HFFc6 (cell line): ENCODE measurements at regions not wholly inside any gene's neighbourhood (a gene's known extent, or its start where the extent isn't known, plus 50 kb on each side); places are given as distances from the start of the nearest gene placed in this dataset.

Experiments used
- DNase-seq: peaks from one replicate; pipeline ENCODE4 v3.0.0-alpha.2; 2018
- H3K27ac Mint-ChIP-seq: 2 replicates; pipeline ENCODE4 v1.8.0; 2020; ENCODE audit warnings: mild to moderate bottlenecking, mixed read lengths
- H3K27me3 Mint-ChIP-seq: 2 replicates; pipeline ENCODE4 v1.8.0; 2021; ENCODE audit warnings: mild to moderate bottlenecking, moderate library complexity, mixed read lengths; ENCODE audit not compliant: insufficient read depth
- H3K36me3 Mint-ChIP-seq: 2 replicates; pipeline ENCODE4 v1.8.0; 2021; ENCODE audit warnings: low read depth, mixed read lengths
- H3K4me1 Mint-ChIP-seq: 2 replicates; pipeline ENCODE4 v1.8.0; 2020; ENCODE audit warnings: low read depth, mixed read lengths
- H3K4me3 Mint-ChIP-seq: 2 replicates; pipeline ENCODE4 v1.8.0; 2020; ENCODE audit warnings: mild to moderate bottlenecking, moderate library complexity, mixed read lengths
- H3K9me3 Mint-ChIP-seq: 2 replicates; pipeline ENCODE4 v1.8.0; 2020; ENCODE audit warnings: mild to moderate bottlenecking, mixed read lengths
- CTCF ChIP-seq: fragments of 200-600 bp; sonication (generic); IDR thresholded peaks from 2 replicates; pipeline ENCODE4 v1.5.0; 2021; ENCODE audit warnings: antibody characterized with exemption, mild to moderate bottlenecking

- no peak for TF ChIP-seq CTCF
- Mint-ChIP-seq H3K4me1 (no peaks in the 10 kb centered on the region; the same call in 1 of the 2 replicates), H3K9me3 (no peaks in the 10 kb centered on the region), H3K4me3 (no peak overlapping the region), H3K27me3 (peaks cover 11% of the 10 kb centered on the region), H3K36me3 (no peaks in the 10 kb centered on the region), H3K27ac (no peak overlapping the region)
- no peak for DNase-seq
These were observed 549.3 kb downstream of the CCDC171 start for GRCh38 chr9:16102154-16102553.

- no peak for TF ChIP-seq CTCF
- Mint-ChIP-seq H3K4me3 (no peak overlapping the region), H3K4me1 (no peaks in the 10 kb centered on the region; the same call in 1 of the 2 replicates), H3K27ac (no peak overlapping the region), H3K36me3 (no peaks in the 10 kb centered on the region), H3K9me3 (no peaks in the 10 kb centered on the region), H3K27me3 (peaks cover 11% of the 10 kb centered on the region)
- no peak for DNase-seq
These were observed 551.0 kb downstream of the CCDC171 start for GRCh38 chr9:16103620-16104397.

GRCh38 chr9:16105168-16106020, 552.6 kb downstream of the CCDC171 start:
- TF ChIP-seq CTCF = no peak
- no peak overlapping the region for H3K4me3 Mint-ChIP-seq
- peaks cover 11% of the 10 kb centered on the region for H3K27me3 Mint-ChIP-seq
- no peak overlapping the region for H3K27ac Mint-ChIP-seq
- H3K9me3 Mint-ChIP-seq = no peaks in the 10 kb centered on the region
- no peaks in the 10 kb centered on the region for H3K36me3 Mint-ChIP-seq
- no peak for DNase-seq
- H3K4me1 Mint-ChIP-seq = no peaks in the 10 kb centered on the region; the same call in 1 of the 2 replicates

GRCh38 chr9:16106021-16106571, 553.3 kb downstream of the CCDC171 start:
- Mint-ChIP-seq H3K9me3 (no peaks in the 10 kb centered on the region), H3K4me1 (no peaks in the 10 kb centered on the region; the same call in 1 of the 2 replicates), H3K36me3 (no peaks in the 10 kb centered on the region), H3K4me3 (no peak overlapping the region), H3K27ac (no peak overlapping the region), H3K27me3 (peaks cover 11% of the 10 kb centered on the region)
- no peak for DNase-seq
- TF ChIP-seq CTCF = no peak

GRCh38 chr9:16112116-16112515, 559.3 kb downstream of the CCDC171 start:
- H3K4me1 Mint-ChIP-seq = peaks cover 2% of the 10 kb centered on the region
- H3K9me3 Mint-ChIP-seq = no peaks in the 10 kb centered on the region
- DNase-seq = no peak
- H3K27ac Mint-ChIP-seq = no peak overlapping the region
- no peaks in the 10 kb centered on the region for H3K36me3 Mint-ChIP-seq
- no peak for TF ChIP-seq CTCF
- H3K27me3 Mint-ChIP-seq = no peaks in the 10 kb centered on the region; the same call in 1 of the 2 replicates
- no peak overlapping the region for H3K4me3 Mint-ChIP-seq
